Esophagus squamous epithelium (tissue), 4 donors: ENCODE measurements at regions not wholly inside any gene's neighbourhood (a gene's known extent, or its start where the extent isn't known, plus 50 kb on each side); places are given as distances from the start of the nearest gene placed in this dataset.

ENCODE experiments used
- CTCF ChIP-seq, 6 experiments: fragments of 450-650 bp in 4 of 6; fragments of 200-600 bp in 2 of 6; sonication (generic) in 2 of 6; IDR thresholded peaks; one replicate each; pipeline ENCODE4 v1.5.1; 2016 to 2019; ENCODE audit warnings: antibody characterized with exemption in 6 of 6, mild to moderate bottlenecking in 4 of 6, moderate library complexity in 4 of 6
- POLR2A ChIP-seq, 4 donors: fragments of 450-650 bp; IDR thresholded peaks; one replicate each; pipeline ENCODE4 v1.6.1; 2017; ENCODE audit warnings: antibody characterized with exemption in 4 of 4, mild to moderate bottlenecking in 4 of 4, moderate library complexity in 3 of 4

- no peak for TF ChIP-seq CTCF (IDR thresholded peaks at IDR 0.05)
- TF ChIP-seq POLR2A (IDR thresholded peaks at IDR 0.05): no peak
These were observed 194.3 kb upstream of the SGO1 start for GRCh38 chr3:20380295-20380694.
